MCF 10A (cell line): ENCODE measurements at regions not wholly inside any gene's neighbourhood (a gene's known extent, or its start where the extent isn't known, plus 50 kb on each side); places are given as distances from the start of the nearest gene placed in this dataset.

ENCODE experiments used
- BruUV-seq: library from RNA; stranded (reverse); fragments of 400-500 nt; replicated peaks from 2 replicates; lab custom pipeline; 2021; lab: Mats Ljungman, UMichigan
- CTCF ChIA-PET: fragments of 300-600 bp; sonication (Branson Sonifier 250); formaldehyde crosslinking; extraction: SDS; loops from one replicate; lab custom pipeline; 2021; ENCODE audit warnings: antibody characterized with exemption, inconsistent platforms; lab: Yijun Ruan, JAX
- POLR2A ChIA-PET: fragments of 300-600, 350-650 bp; sonication (Branson Sonifier 250); formaldehyde crosslinking; extraction: SDS; loops from one replicate; lab custom pipeline; 2020; ENCODE audit warnings: antibody characterized with exemption, inconsistent platforms; lab: Yijun Ruan, JAX
- DNase-seq: peaks from one replicate; pipeline ENCODE4 v3.0.0-alpha.2; 2018; ENCODE audit not compliant: unreplicated experiment
- H3K27ac Mint-ChIP-seq: one replicate; pipeline ENCODE4 v1.8.0; 2022; ENCODE audit warnings: mild to moderate bottlenecking, low read depth, mixed read lengths; ENCODE audit not compliant: unreplicated experiment
- H3K27me3 Mint-ChIP-seq: one replicate; pipeline ENCODE4 v1.8.0; 2022; ENCODE audit warnings: mixed read lengths; ENCODE audit not compliant: insufficient read depth, unreplicated experiment
- H3K36me3 Mint-ChIP-seq: one replicate; pipeline ENCODE4 v1.8.0; 2022; ENCODE audit warnings: mild to moderate bottlenecking, moderate library complexity, mixed read lengths; ENCODE audit not compliant: insufficient read depth, unreplicated experiment
- H3K4me1 Mint-ChIP-seq: one replicate; pipeline ENCODE4 v1.8.0; 2022; ENCODE audit warnings: mixed read lengths; ENCODE audit not compliant: insufficient read depth, unreplicated experiment
- H3K4me3 Mint-ChIP-seq: one replicate; pipeline ENCODE4 v1.8.0; 2022; ENCODE audit warnings: mild to moderate bottlenecking, moderate library complexity, mixed read lengths; ENCODE audit not compliant: unreplicated experiment
- H3K9me3 Mint-ChIP-seq: one replicate; pipeline ENCODE4 v1.8.0; 2022; ENCODE audit warnings: mixed read lengths; ENCODE audit not compliant: unreplicated experiment
- intact Hi-C: fragments of 100-400 bp; cut with micrococcal nuclease; formaldehyde crosslinking; loops from 2 replicates; pipeline ENCODE4 v1.14.1; 2022
- TF ChIP-seq, protein P1 (sequence below): fragments of 200-600 bp; IDR thresholded peaks from one replicate; pipeline ENCODE4 v1.8.0; 2022; ENCODE audit warnings: antibody characterized with exemption, mild to moderate bottlenecking; ENCODE audit not compliant: unreplicated experiment

DNA sequence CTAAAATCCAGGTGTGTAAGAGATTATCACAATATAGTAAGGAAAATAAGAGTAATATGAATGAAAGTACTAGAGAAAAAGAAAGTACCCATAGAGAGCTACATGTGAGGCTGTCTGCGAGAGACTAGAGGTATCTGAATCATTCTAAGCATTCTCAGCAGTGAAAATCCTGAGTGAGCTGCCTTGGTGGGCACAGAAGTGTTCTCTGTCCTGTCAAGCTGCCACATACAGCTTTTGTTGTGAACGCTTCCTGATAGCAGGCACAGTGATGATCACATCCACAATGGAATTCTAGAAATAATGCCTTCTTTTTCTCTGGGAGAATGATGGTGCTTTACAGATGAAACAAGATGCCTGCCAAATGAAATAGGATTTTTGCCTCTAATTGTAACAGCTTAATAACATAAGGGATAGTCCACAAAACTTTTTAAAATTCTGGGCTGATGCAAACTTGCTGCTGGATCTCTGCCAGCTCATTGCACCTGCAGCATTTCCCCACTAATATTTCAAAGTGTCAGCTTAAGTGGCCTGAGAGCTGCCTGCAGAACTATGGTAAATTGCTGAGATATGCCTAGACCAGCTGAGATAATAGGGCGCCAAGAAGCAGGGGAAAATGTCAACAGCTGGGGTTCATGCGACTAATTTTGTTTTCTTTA is 620.5 kb downstream of the DOK5 start:
- BruUV-seq = no TSS peak
- TF ChIP-seq, protein P1, sequence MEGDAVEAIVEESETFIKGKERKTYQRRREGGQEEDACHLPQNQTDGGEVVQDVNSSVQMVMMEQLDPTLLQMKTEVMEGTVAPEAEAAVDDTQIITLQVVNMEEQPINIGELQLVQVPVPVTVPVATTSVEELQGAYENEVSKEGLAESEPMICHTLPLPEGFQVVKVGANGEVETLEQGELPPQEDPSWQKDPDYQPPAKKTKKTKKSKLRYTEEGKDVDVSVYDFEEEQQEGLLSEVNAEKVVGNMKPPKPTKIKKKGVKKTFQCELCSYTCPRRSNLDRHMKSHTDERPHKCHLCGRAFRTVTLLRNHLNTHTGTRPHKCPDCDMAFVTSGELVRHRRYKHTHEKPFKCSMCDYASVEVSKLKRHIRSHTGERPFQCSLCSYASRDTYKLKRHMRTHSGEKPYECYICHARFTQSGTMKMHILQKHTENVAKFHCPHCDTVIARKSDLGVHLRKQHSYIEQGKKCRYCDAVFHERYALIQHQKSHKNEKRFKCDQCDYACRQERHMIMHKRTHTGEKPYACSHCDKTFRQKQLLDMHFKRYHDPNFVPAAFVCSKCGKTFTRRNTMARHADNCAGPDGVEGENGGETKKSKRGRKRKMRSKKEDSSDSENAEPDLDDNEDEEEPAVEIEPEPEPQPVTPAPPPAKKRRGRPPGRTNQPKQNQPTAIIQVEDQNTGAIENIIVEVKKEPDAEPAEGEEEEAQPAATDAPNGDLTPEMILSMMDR = no peak
- H3K4me1 Mint-ChIP-seq = no peaks in the 10 kb centered on the region
- peaks cover 19% of the 10 kb centered on the region for H3K9me3 Mint-ChIP-seq
- no peak overlapping the region for H3K4me3 Mint-ChIP-seq
- POLR2A ChIA-PET = no interaction called here
- intact Hi-C loops = no loop called here
- CTCF ChIA-PET = no interaction called here
- H3K27me3 Mint-ChIP-seq = no peaks in the 10 kb centered on the region
- DNase-seq = no peak
- no peaks in the 10 kb centered on the region for H3K36me3 Mint-ChIP-seq
- no peak overlapping the region for H3K27ac Mint-ChIP-seq

DNA sequence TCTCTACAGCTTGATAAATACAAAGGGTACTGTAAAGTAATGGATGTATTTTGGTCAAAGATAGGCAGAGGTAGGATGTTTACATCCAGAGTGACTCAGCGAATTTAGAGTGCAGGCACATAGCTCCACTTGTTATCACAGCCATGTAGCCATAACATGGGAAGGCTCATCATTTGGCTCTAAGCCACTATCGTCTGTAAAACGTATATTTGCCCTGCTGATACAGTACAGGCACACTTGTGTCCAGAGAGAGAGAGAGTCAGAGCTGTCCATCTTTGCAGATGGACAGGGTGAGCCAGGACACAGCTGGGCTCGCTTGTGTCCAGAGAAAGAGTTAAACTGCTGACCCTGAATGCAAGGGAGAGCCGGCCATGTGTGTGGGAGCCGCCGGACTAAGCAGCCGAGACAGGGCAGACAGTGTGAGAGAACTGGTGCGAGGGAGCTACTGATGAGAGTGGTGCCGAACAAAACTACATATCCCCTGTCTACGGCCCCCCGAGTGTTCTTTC is 619.0 kb downstream of the DOK5 start:
- Mint-ChIP-seq H3K36me3 (no peaks in the 10 kb centered on the region), H3K27ac (no peak overlapping the region), H3K4me3 (no peak overlapping the region), H3K4me1 (no peaks in the 10 kb centered on the region), H3K9me3 (peaks cover 16% of the 10 kb centered on the region), H3K27me3 (no peaks in the 10 kb centered on the region)
- TF ChIP-seq, protein P1 = no peak
- intact Hi-C loops = no loop called here
- POLR2A ChIA-PET = no interaction called here
- BruUV-seq = no TSS peak
- CTCF ChIA-PET = interaction anchor here (0.5 to 0.8 kb wide), 2 partner anchors 31 to 852 kb away, joined by 3 read pairs; no protein-coding TSS in a partner anchor
- no peak for DNase-seq

DNA sequence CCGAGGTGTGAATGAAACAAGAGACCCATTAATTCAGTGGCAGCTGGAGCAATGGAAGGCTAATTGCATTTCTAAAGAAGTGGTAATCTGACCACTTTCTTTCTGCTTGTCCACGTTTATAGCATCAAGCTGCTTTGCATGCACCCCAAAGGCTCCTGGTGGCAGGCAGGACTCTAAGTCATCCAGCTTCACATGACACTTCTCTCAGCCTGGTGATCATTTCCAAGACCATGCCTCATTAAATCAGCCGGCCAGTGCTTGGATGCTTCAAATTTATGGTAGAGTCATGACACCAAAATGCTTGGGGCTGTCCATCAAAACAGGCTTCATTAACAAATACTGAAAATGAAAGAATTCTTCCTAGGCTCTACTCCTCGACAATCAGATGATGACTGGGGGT is 614.9 kb downstream of the DOK5 start:
- H3K9me3 Mint-ChIP-seq = peaks cover 28% of the 10 kb centered on the region
- no TSS peak for BruUV-seq
- TF ChIP-seq, protein P1 = no peak
- no peak overlapping the region for H3K4me3 Mint-ChIP-seq
- CTCF ChIA-PET = interaction anchor here (0.8 kb wide), 1 partner anchor 80 kb away, joined by 3 read pairs; no protein-coding TSS in a partner anchor
- POLR2A ChIA-PET = no interaction called here
- H3K36me3 Mint-ChIP-seq = no peaks in the 10 kb centered on the region
- H3K27me3 Mint-ChIP-seq = no peaks in the 10 kb centered on the region
- intact Hi-C loops = no loop called here
- no peak overlapping the region for H3K27ac Mint-ChIP-seq
- H3K4me1 Mint-ChIP-seq = no peaks in the 10 kb centered on the region
- DNase-seq = no peak

DNA sequence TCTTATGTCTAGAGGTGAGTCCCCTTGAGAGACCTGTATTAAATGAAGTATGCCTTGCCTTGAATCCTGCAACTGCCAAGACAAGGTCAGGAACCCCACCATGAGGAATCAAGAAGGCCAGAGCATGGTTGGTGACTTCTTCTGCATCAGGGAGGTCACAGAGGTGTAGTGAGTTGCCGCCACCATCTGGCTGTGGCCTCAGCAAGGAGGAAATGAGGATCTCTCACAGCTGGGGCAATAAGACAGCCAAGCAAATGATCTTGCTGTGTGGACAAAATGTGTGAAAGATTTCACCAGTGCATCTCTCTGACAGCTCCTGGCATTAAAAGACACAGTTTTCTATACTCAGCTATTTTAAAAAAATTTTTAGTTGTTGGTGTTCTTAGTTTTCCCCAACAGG is 611.0 kb downstream of the DOK5 start:
- no peak overlapping the region for H3K4me3 Mint-ChIP-seq
- peaks cover 16% of the 10 kb centered on the region for H3K9me3 Mint-ChIP-seq
- ChIA-PET POLR2A (no interaction called here), CTCF (no interaction called here)
- no peaks in the 10 kb centered on the region for H3K27me3 Mint-ChIP-seq
- DNase-seq = no peak
- TF ChIP-seq, protein P1 = no peak
- H3K27ac Mint-ChIP-seq = no peak overlapping the region
- no TSS peak for BruUV-seq
- no peaks in the 10 kb centered on the region for H3K36me3 Mint-ChIP-seq
- intact Hi-C loops = no loop called here
- no peaks in the 10 kb centered on the region for H3K4me1 Mint-ChIP-seq
